ENCODE measurements at regions not wholly inside any gene's neighbourhood (a gene's known extent, or its start where the extent isn't known, plus 50 kb on each side); places are given as distances from the start of the nearest gene placed in this dataset.

- TF ChIP-seq EZH2 (IDR thresholded peaks at IDR 0.05; ENCODE audit: borderline replicate concordance, low read length), result no peak
- H3K4me2 ChIP-seq (ENCODE audit: low read length), result no peak overlapping the region
- H3F3A ChIP-seq (ENCODE audit: insufficient read depth, low read length), result no peaks in the 10 kb centered on the region
- H3K27me3 ChIP-seq (ENCODE audit: insufficient read depth, low read length), result no peaks in the 10 kb centered on the region
- no peaks in the 10 kb centered on the region for H3K79me2 ChIP-seq (ENCODE audit: insufficient read depth, low read length)
- no peak overlapping the region for H2AFZ ChIP-seq (ENCODE audit: low read length)
- H3K27ac ChIP-seq (ENCODE audit: low read depth, low read length, poor library complexity, severe bottlenecking), result no peak overlapping the region
- no peaks in the 10 kb centered on the region for H3K4me1 ChIP-seq (ENCODE audit: insufficient read depth, low read length, severe bottlenecking)
- no peaks in the 10 kb centered on the region for H3K9me2 ChIP-seq (ENCODE audit: low read depth, low read length)
- H3K36me3 ChIP-seq (ENCODE audit: insufficient read depth, low read length), result no peaks in the 10 kb centered on the region
- H4K20me1 ChIP-seq (ENCODE audit: insufficient read depth, low read length), result no peaks in the 10 kb centered on the region
- H3K9me3 ChIP-seq (ENCODE audit: low read length), result no peaks in the 10 kb centered on the region
- no peak overlapping the region for H3K9ac ChIP-seq (ENCODE audit: low read length)
- no peak overlapping the region for H3K4me3 ChIP-seq (ENCODE audit: low read depth, low read length, poor library complexity, severe bottlenecking)
Observed at GRCh38 chr5:68834491-68834981, 259.3 kb upstream of the SLC30A5 start.

- H3K4me2 ChIP-seq (ENCODE audit: low read length), result no peak overlapping the region
- no peaks in the 10 kb centered on the region for H3K4me1 ChIP-seq (ENCODE audit: insufficient read depth, low read length, severe bottlenecking)
- no peaks in the 10 kb centered on the region for H4K20me1 ChIP-seq (ENCODE audit: insufficient read depth, low read length)
- no peaks in the 10 kb centered on the region for H3F3A ChIP-seq (ENCODE audit: insufficient read depth, low read length)
- no peak overlapping the region for H3K4me3 ChIP-seq (ENCODE audit: low read depth, low read length, poor library complexity, severe bottlenecking)
- H2AFZ ChIP-seq (ENCODE audit: low read length), result no peak overlapping the region
- H3K9ac ChIP-seq (ENCODE audit: low read length), result no peak overlapping the region
- no peaks in the 10 kb centered on the region for H3K79me2 ChIP-seq (ENCODE audit: insufficient read depth, low read length)
- H3K9me3 ChIP-seq (ENCODE audit: low read length), result no peaks in the 10 kb centered on the region
- H3K36me3 ChIP-seq (ENCODE audit: insufficient read depth, low read length), result no peaks in the 10 kb centered on the region
- H3K9me2 ChIP-seq (ENCODE audit: low read depth, low read length), result no peaks in the 10 kb centered on the region
- no peak overlapping the region for H3K27ac ChIP-seq (ENCODE audit: low read depth, low read length, poor library complexity, severe bottlenecking)
- H3K27me3 ChIP-seq (ENCODE audit: insufficient read depth, low read length), result no peaks in the 10 kb centered on the region
- no peak for TF ChIP-seq EZH2 (IDR thresholded peaks at IDR 0.05; ENCODE audit: borderline replicate concordance, low read length)
- TF ChIP-seq CTCF (IDR thresholded peaks at IDR 0.05; ENCODE audit: low read length), result no peak
Observed at GRCh38 chr5:68838157-68838718, 255.6 kb upstream of the SLC30A5 start.

- no peak overlapping the region for H3K9ac ChIP-seq (ENCODE audit: low read length)
- no peaks in the 10 kb centered on the region for H3K79me2 ChIP-seq (ENCODE audit: insufficient read depth, low read length)
- no peaks in the 10 kb centered on the region for H3K27me3 ChIP-seq (ENCODE audit: insufficient read depth, low read length)
- no peaks in the 10 kb centered on the region for H4K20me1 ChIP-seq (ENCODE audit: insufficient read depth, low read length)
- H3F3A ChIP-seq (ENCODE audit: insufficient read depth, low read length), result no peaks in the 10 kb centered on the region
- H3K9me3 ChIP-seq (ENCODE audit: low read length), result no peaks in the 10 kb centered on the region
- H2AFZ ChIP-seq (ENCODE audit: low read length), result no peak overlapping the region
- TF ChIP-seq CTCF (IDR thresholded peaks at IDR 0.05; ENCODE audit: low read length), result no peak
- no peak for TF ChIP-seq EZH2 (IDR thresholded peaks at IDR 0.05; ENCODE audit: borderline replicate concordance, low read length)
- no peaks in the 10 kb centered on the region for H3K36me3 ChIP-seq (ENCODE audit: insufficient read depth, low read length)
- H3K27ac ChIP-seq (ENCODE audit: low read depth, low read length, poor library complexity, severe bottlenecking), result no peak overlapping the region
- H3K4me2 ChIP-seq (ENCODE audit: low read length), result no peak overlapping the region
- no peaks in the 10 kb centered on the region for H3K4me1 ChIP-seq (ENCODE audit: insufficient read depth, low read length, severe bottlenecking)
- H3K4me3 ChIP-seq (ENCODE audit: low read depth, low read length, poor library complexity, severe bottlenecking), result no peak overlapping the region
- no peaks in the 10 kb centered on the region for H3K9me2 ChIP-seq (ENCODE audit: low read depth, low read length)
Observed at GRCh38 chr5:68839019-68839552, 254.7 kb upstream of the SLC30A5 start.
